HepG2 (cell line): ENCODE measurements at regions not wholly inside any gene's neighbourhood (a gene's known extent, or its start where the extent isn't known, plus 50 kb on each side); places are given as distances from the start of the nearest gene placed in this dataset.

Experiments used
- ATAC-seq: fragments of 200-7000 bp; cut with Tn5 transposase; 3 replicates; pipeline ENCODE4 v1.9.1; 2020; ENCODE audit warnings: mild to moderate bottlenecking, moderate library complexity
- BruUV-seq: library from RNA; stranded (reverse); fragments of 400-500 nt; replicated peaks from 2 replicates; lab custom pipeline; 2021; lab: Mats Ljungman, UMichigan
- CTCF ChIA-PET: fragments of 300-600 bp; formaldehyde crosslinking; extraction: SDS; loops from one replicate; lab custom pipeline; 2021; ENCODE audit warnings: low total read pairs, inconsistent platforms, low intra/inter-chr PET ratio; lab: Yijun Ruan, JAX
- POLR2A ChIA-PET: fragments of 350-600 bp; sonication (Branson Sonifier 250); formaldehyde crosslinking; loops from one replicate; lab custom pipeline; 2020; ENCODE audit warnings: antibody characterized with exemption, inconsistent platforms; lab: Yijun Ruan, JAX
- DNase-seq: peaks from one replicate; pipeline ENCODE4 v3.0.0-alpha.2; 2015; ENCODE audit warnings: low spot score
- FAIRE-seq: peaks from 3 replicates; lab custom pipeline; 2011; peaks lifted over from hg19 to GRCh38; lab: Jason Lieb, UNC
- H2AFZ ChIP-seq: one replicate; pipeline ENCODE4 v1.6.1; 2011; ENCODE audit warnings: low read length, inconsistent platforms
- H3K27ac ChIP-seq: fragments of 300-600 bp; 3 replicates; pipeline ENCODE4 v1.8.0; 2011; ENCODE audit warnings: mixed run types, mild to moderate bottlenecking, mixed read lengths, low read length, inconsistent platforms; ENCODE audit not compliant: insufficient read depth; ENCODE audit errors: extremely low read length
- H3K27me3 ChIP-seq, 2 experiments: fragments of 200-600 bp in 1 of 2; 2 replicates in 1 of 2; 3 replicates in 1 of 2; pipeline versions ENCODE4 v1.6.0 to v1.8.0; 2011; ENCODE audit warnings: low read length in 2 of 2, mild to moderate bottlenecking in 2 of 2, moderate library complexity in 2 of 2, inconsistent platforms in 1 of 2; ENCODE audit not compliant: insufficient read depth in 2 of 2, control insufficient read depth in 1 of 2
- H3K36me3 ChIP-seq, 2 experiments: fragments of 200-600 bp in 1 of 2; replicated peaks in 1 of 2; 2 replicates in 1 of 2; 3 replicates in 1 of 2; pipeline versions ENCODE4 v1.5.1 to v1.8.0; 2011; ENCODE audit warnings: low read length in 2 of 2, inconsistent platforms in 1 of 2; ENCODE audit not compliant: insufficient read depth in 2 of 2, control insufficient read depth in 1 of 2
- H3K4me1 ChIP-seq: 2 replicates; pipeline ENCODE4 v1.5.1; 2012; ENCODE audit warnings: low read length, inconsistent platforms; ENCODE audit not compliant: insufficient read depth
- H3K4me2 ChIP-seq: 2 replicates; pipeline ENCODE4 v1.6.0; 2011; ENCODE audit warnings: low read depth, low read length, inconsistent platforms
- H3K4me3 ChIP-seq, 3 experiments: fragments of 200-600 bp in 1 of 3; sonication (generic), shearing (Covaris generic) in 1 of 3; replicated peaks in 1 of 3; 2 replicates each; pipeline ENCODE4 v1.5.1; 2011 to 2016; ENCODE audit warnings: low read length in 3 of 3, inconsistent platforms in 2 of 3, low read depth in 2 of 3, mild to moderate bottlenecking in 2 of 3, control low read depth in 1 of 3, mixed read lengths in 1 of 3; ENCODE audit not compliant: insufficient read depth in 1 of 3
- H3K79me2 ChIP-seq: one replicate; pipeline ENCODE4 v1.6.1; 2011; ENCODE audit warnings: low read length, inconsistent platforms; ENCODE audit not compliant: insufficient read depth
- H3K9ac ChIP-seq: 2 replicates; pipeline ENCODE4 v1.6.0; 2011; ENCODE audit warnings: mild to moderate bottlenecking, low read depth, low read length, inconsistent platforms; ENCODE audit not compliant: insufficient read depth
- H3K9me3 ChIP-seq: 2 replicates; pipeline ENCODE4 v1.5.1; 2012; ENCODE audit warnings: mild to moderate bottlenecking, low read length
- H4K20me1 ChIP-seq: 2 replicates; pipeline ENCODE4 v1.6.0; 2011; ENCODE audit warnings: inconsistent platforms, mild to moderate bottlenecking, low read length, moderate library complexity; ENCODE audit not compliant: insufficient read depth
- DNMT3B ChIP-seq: conservative IDR thresholded peaks from 2 replicates; pipeline ENCODE4 v1.6.1; 2016; ENCODE audit warnings: missing biosample characterization, control low read depth
- EED ChIP-seq: sonication (generic); formaldehyde crosslinking; IDR thresholded peaks from 2 replicates; pipeline ENCODE4 v1.5.0; 2020; ENCODE audit warnings: mild to moderate bottlenecking, missing genetic modification reagents
- FOXM1 ChIP-seq: sonication (generic); formaldehyde crosslinking; IDR thresholded peaks from 2 replicates; pipeline ENCODE4 v1.5.0; 2020; ENCODE audit warnings: missing genetic modification reagents
- MIXL1 ChIP-seq: IDR thresholded peaks from 2 replicates; pipeline ENCODE4 v1.6.1; 2016
- RAD21 ChIP-seq: fragments of 450-650 bp; formaldehyde crosslinking; IDR thresholded peaks from 2 replicates; pipeline ENCODE4 v1.5.0; 2020; ENCODE audit warnings: mild to moderate bottlenecking
- THYN1 ChIP-seq: sonication (generic); formaldehyde crosslinking; IDR thresholded peaks from 2 replicates; pipeline ENCODE4 v1.8.1; 2023; ENCODE audit warnings: low read depth, mild to moderate bottlenecking, moderate library complexity, missing genetic modification reagents, borderline replicate concordance
- ZBTB7A ChIP-seq: sonication (generic); formaldehyde crosslinking; IDR thresholded peaks from 2 replicates; pipeline ENCODE4 v1.8.0; 2022; ENCODE audit warnings: mild to moderate bottlenecking, missing genetic modification reagents
- WGBS: methylation state at CpG from one replicate; pipeline ENCODE4 v1.1.6; 2017; ENCODE audit warnings: low lambda C conversion rate; 5-methylcytosine and 5-hydroxymethylcytosine counted together
- in situ Hi-C: cut with HindIII; loops from 2 replicates; pipeline ENCODE4 v1.10.0; 2017; ENCODE audit warnings: low pct_unique_long_range_greater_than_20kb; ENCODE audit not compliant: extremely low pct_ligation_motif_present
- intact Hi-C: fragments of 100-400 bp; cut with micrococcal nuclease; formaldehyde crosslinking; loops from one replicate; pipeline ENCODE4 v1.10.0; 2022; ENCODE audit not compliant: unreplicated experiment
- TF ChIP-seq, protein P1 (sequence below): sonication (generic); formaldehyde crosslinking; IDR thresholded peaks from 2 replicates; pipeline ENCODE4 v1.5.0; 2020; ENCODE audit warnings: mild to moderate bottlenecking, missing genetic modification reagents
- TF ChIP-seq, protein P2 (sequence below): sonication (generic); formaldehyde crosslinking; conservative IDR thresholded peaks from 2 replicates; pipeline ENCODE4 v1.8.0; 2022; ENCODE audit warnings: missing genetic modification reagents

DNA sequence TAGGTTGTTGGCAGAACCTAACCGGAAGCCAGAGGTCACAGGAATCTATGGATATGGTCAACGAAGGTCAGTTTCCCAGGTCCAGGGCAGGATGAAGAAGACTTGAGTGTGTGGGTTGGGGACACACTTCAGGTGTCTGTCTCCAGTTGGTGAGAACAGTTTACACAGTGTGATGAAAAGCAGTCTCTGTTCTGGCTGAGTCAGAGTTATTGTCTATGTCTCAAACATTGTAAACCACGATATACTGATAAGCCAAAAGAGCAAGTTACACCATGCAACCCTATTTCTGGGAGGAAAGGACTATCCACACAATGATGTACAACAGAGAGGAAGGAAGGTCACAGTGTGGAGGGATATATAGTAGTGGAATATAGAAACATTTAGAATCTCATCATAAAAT lies 187.1 kb upstream of the C1QTNF7 start:
- Histone ChIP-seq H3K4me1 (no peaks in the 10 kb centered on the region), H3K27ac (no peak overlapping the region), H4K20me1 (no peaks in the 10 kb centered on the region), H3K4me3 (no peak overlapping the region), H3K36me3 (no peaks in the 10 kb centered on the region), H2AFZ (no peak overlapping the region), H3K79me2 (no peaks in the 10 kb centered on the region), H3K27me3 (no peaks in the 10 kb centered on the region; a peak in 1 of 5 replicates), H3K9ac (no peak overlapping the region), H3K4me2 (no peak overlapping the region), H3K9me3 (no peaks in the 10 kb centered on the region)
- TF ChIP-seq DNMT3B (CRISPR knock-in tag) (no peak), FOXM1 (CRISPR knock-in tag) (no peak), ZBTB7A (no peak), MIXL1 (CRISPR knock-in tag) (no peak), RAD21 (CRISPR knock-in tag) (no peak), THYN1 (CRISPR knock-in tag) (no peak), EED (no peak)
- TF ChIP-seq, protein P1, sequence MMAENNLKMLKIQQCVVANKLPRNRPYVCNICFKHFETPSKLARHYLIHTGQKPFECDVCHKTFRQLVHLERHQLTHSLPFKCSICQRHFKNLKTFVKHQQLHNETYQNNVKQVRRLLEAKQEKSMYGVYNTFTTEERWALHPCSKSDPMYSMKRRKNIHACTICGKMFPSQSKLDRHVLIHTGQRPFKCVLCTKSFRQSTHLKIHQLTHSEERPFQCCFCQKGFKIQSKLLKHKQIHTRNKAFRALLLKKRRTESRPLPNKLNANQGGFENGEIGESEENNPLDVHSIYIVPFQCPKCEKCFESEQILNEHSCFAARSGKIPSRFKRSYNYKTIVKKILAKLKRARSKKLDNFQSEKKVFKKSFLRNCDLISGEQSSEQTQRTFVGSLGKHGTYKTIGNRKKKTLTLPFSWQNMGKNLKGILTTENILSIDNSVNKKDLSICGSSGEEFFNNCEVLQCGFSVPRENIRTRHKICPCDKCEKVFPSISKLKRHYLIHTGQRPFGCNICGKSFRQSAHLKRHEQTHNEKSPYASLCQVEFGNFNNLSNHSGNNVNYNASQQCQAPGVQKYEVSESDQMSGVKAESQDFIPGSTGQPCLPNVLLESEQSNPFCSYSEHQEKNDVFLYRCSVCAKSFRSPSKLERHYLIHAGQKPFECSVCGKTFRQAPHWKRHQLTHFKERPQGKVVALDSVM (CRISPR knock-in tag), result no peak
- TF ChIP-seq, protein P2, sequence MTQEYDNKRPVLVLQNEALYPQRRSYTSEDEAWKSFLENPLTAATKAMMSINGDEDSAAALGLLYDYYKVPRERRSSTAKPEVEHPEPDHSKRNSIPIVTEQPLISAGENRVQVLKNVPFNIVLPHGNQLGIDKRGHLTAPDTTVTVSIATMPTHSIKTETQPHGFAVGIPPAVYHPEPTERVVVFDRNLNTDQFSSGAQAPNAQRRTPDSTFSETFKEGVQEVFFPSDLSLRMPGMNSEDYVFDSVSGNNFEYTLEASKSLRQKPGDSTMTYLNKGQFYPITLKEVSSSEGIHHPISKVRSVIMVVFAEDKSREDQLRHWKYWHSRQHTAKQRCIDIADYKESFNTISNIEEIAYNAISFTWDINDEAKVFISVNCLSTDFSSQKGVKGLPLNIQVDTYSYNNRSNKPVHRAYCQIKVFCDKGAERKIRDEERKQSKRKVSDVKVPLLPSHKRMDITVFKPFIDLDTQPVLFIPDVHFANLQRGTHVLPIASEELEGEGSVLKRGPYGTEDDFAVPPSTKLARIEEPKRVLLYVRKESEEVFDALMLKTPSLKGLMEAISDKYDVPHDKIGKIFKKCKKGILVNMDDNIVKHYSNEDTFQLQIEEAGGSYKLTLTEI (CRISPR knock-in tag), result no peak
- 18% methylated on average over 3 of the region's 3 CpGs for WGBS
- CTCF ChIA-PET, result no interaction called here
- ATAC-seq (no peak), FAIRE-seq (no peak), DNase-seq (no peak)
- POLR2A ChIA-PET, result no interaction called here
- in situ Hi-C loops (no loop called here), intact Hi-C loops (no loop called here)
- no TSS peak for BruUV-seq
